ENCODE measurements at regions not wholly inside any gene's neighbourhood (a gene's known extent, or its start where the extent isn't known, plus 50 kb on each side); places are given as distances from the start of the nearest gene placed in this dataset.

GRCh38 chr3:34106879-34107278 is 308.4 kb downstream of the PDCD6IP start:
- Histone ChIP-seq H3K4me3 (replicated peaks in 1 of 3; ENCODE audit: insufficient read depth in 1 of 3, low read depth in 1 of 3, low read length in 3 of 3) (no peak overlapping the region), H3K27ac (ENCODE audit: insufficient read depth, low read depth, low read length) (no peak overlapping the region), H3K27me3 (ENCODE audit: control insufficient read depth in 2 of 2, insufficient read depth in 2 of 2, low read length in 2 of 2) (peaks cover 6 to 9% of the 10 kb centered on the region in 2 experiments), H3K36me3 (ENCODE audit: control insufficient read depth in 2 of 2, extremely low read depth in 1 of 2, insufficient read depth in 2 of 2, low read length in 2 of 2) (no peaks in the 10 kb centered on the region), H3K4me1 (ENCODE audit: control insufficient read depth, extremely low read depth, insufficient read depth, low read length) (no peaks in the 10 kb centered on the region), H3K79me2 (ENCODE audit: control insufficient read depth, insufficient read depth, low read length) (no peaks in the 10 kb centered on the region), H3K4me2 (ENCODE audit: insufficient read depth, low read length) (no peak overlapping the region), H3K9me1 (replicated peaks; ENCODE audit: control insufficient read depth, extremely low read depth, insufficient read depth, low read length) (no peaks in the 10 kb centered on the region), H3K9me3 (replicated peaks; ENCODE audit: control insufficient read depth, insufficient read depth, low read length) (no peaks in the 10 kb centered on the region), H4K20me1 (replicated peaks; ENCODE audit: control insufficient read depth, extremely low read depth, insufficient read depth, low read length) (no peaks in the 10 kb centered on the region), H2AFZ (ENCODE audit: low read depth, low read length) (peak overlapping the region; percentile 36), H3K9ac (replicated peaks; ENCODE audit: extremely low read depth, insufficient read depth, low read length) (no peak overlapping the region)
- intact Hi-C loops (cut with micrococcal nuclease): loop anchor here (1.0 to 10.0 kb wide), 5 partner anchors 154 to 577 kb away; no protein-coding TSS in a partner anchor
- peak; percentile 79 for DNase-seq (ENCODE audit: low read depth, low spot score)
- dilution Hi-C loops (cut with MboI; ENCODE audit: extremely low pct_ligation_motif_present, low sequenced_read_pairs): no loop called here
- no peak for TF ChIP-seq POLR2AphosphoS5 (IDR thresholded peaks at IDR 0.05; ENCODE audit: insufficient read depth, low read depth, low read length)
- TF ChIP-seq, protein P1, sequence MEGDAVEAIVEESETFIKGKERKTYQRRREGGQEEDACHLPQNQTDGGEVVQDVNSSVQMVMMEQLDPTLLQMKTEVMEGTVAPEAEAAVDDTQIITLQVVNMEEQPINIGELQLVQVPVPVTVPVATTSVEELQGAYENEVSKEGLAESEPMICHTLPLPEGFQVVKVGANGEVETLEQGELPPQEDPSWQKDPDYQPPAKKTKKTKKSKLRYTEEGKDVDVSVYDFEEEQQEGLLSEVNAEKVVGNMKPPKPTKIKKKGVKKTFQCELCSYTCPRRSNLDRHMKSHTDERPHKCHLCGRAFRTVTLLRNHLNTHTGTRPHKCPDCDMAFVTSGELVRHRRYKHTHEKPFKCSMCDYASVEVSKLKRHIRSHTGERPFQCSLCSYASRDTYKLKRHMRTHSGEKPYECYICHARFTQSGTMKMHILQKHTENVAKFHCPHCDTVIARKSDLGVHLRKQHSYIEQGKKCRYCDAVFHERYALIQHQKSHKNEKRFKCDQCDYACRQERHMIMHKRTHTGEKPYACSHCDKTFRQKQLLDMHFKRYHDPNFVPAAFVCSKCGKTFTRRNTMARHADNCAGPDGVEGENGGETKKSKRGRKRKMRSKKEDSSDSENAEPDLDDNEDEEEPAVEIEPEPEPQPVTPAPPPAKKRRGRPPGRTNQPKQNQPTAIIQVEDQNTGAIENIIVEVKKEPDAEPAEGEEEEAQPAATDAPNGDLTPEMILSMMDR (IDR thresholded peaks at IDR 0.05; ENCODE audit: extremely low read depth in 1 of 2, insufficient read depth in 1 of 2, low read depth in 1 of 2, low read length in 2 of 2): peak; percentile 78 to 86
- peak; percentile 95 for FAIRE-seq
- BruUV-seq (replicated peaks): no TSS peak
- ChIA-PET CTCF (interaction anchor here (0.6 to 5.9 kb wide), 39 partner anchors 8 to 1839 kb away, joined by 3 to 109 read pairs (median 4); no protein-coding TSS in a partner anchor), POLR2A (no interaction called here)

DNA sequence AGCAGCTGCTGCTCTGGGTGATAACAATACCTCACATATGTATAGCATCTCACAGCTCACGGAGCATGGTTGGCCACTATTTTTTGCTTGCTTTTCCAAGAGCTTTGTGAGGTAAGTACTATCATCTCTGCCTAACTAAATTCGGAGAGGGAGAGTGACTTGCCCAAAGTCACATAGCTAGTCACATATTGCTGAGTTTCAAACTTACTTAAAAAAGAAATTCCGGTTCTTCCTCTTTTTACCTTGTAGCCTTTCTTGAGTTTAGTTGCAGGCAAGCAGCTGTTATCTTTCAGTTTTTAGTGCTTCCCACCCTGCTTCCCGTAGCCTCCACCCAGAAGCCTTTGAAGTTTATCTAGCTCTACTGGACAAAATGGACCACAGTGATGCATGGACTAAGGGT is 309.2 kb downstream of the PDCD6IP start:
- no peak for DNase-seq (ENCODE audit: low read depth, low spot score)
- no peaks in the 10 kb centered on the region for H3K9me1 ChIP-seq (replicated peaks; ENCODE audit: control insufficient read depth, extremely low read depth, insufficient read depth, low read length)

More for the DNA sequence above, 309.2 kb downstream of the PDCD6IP start:
- ChIA-PET CTCF (interaction anchor here (0.7 to 5.9 kb wide), 13 partner anchors 18 to 1838 kb away, joined by 3 to 109 read pairs (median 7); no protein-coding TSS in a partner anchor), POLR2A (no interaction called here)
- Histone ChIP-seq H3K36me3 (ENCODE audit: control insufficient read depth in 2 of 2, extremely low read depth in 1 of 2, insufficient read depth in 2 of 2, low read length in 2 of 2) (no peaks in the 10 kb centered on the region), H3K27ac (ENCODE audit: insufficient read depth, low read depth, low read length) (no peak overlapping the region), H3K9ac (replicated peaks; ENCODE audit: extremely low read depth, insufficient read depth, low read length) (no peak overlapping the region), H3K27me3 (ENCODE audit: control insufficient read depth in 2 of 2, insufficient read depth in 2 of 2, low read length in 2 of 2) (peaks cover 6 to 8% of the 10 kb centered on the region in 2 experiments), H3K4me1 (ENCODE audit: control insufficient read depth, extremely low read depth, insufficient read depth, low read length) (no peaks in the 10 kb centered on the region), H3K9me3 (replicated peaks; ENCODE audit: control insufficient read depth, insufficient read depth, low read length) (no peaks in the 10 kb centered on the region), H3K4me2 (ENCODE audit: insufficient read depth, low read length) (no peak overlapping the region), H4K20me1 (replicated peaks; ENCODE audit: control insufficient read depth, extremely low read depth, insufficient read depth, low read length) (no peaks in the 10 kb centered on the region), H3K79me2 (ENCODE audit: control insufficient read depth, insufficient read depth, low read length) (no peaks in the 10 kb centered on the region), H3K4me3 (replicated peaks in 1 of 3; ENCODE audit: insufficient read depth in 1 of 3, low read depth in 1 of 3, low read length in 3 of 3) (no peak overlapping the region), H2AFZ (ENCODE audit: low read depth, low read length) (no peak overlapping the region)
- BruUV-seq (replicated peaks): no TSS peak
- intact Hi-C loops (cut with micrococcal nuclease) (loop anchor here (1.0 to 10.0 kb wide), 5 partner anchors 153 to 577 kb away; no protein-coding TSS in a partner anchor), dilution Hi-C loops (cut with MboI; ENCODE audit: extremely low pct_ligation_motif_present, low sequenced_read_pairs) (no loop called here)
- no peak for TF ChIP-seq MAX (IDR thresholded peaks at IDR 0.05; ENCODE audit: insufficient read depth, insufficient read length)
- no peak for TF ChIP-seq EZH2 (IDR thresholded peaks at IDR 0.05; ENCODE audit: borderline replicate concordance, low read depth, low read length, severe bottlenecking)
- TF ChIP-seq MYC (IDR thresholded peaks at IDR 0.05; ENCODE audit: low read depth, low read length): no peak
- TF ChIP-seq, protein P1 (IDR thresholded peaks at IDR 0.05; ENCODE audit: extremely low read depth in 1 of 2, insufficient read depth in 1 of 2, low read depth in 1 of 2, low read length in 2 of 2): no peak
- TF ChIP-seq FOS (IDR thresholded peaks at IDR 0.05; ENCODE audit: borderline replicate concordance, insufficient read depth, low read length): no peak
- TF ChIP-seq POLR2AphosphoS5 (IDR thresholded peaks at IDR 0.05; ENCODE audit: insufficient read depth, low read depth, low read length): no peak
- no peak for FAIRE-seq

All from endothelial cell of umbilical vein (primary cell).